Panc1 (cell line): ENCODE measurements at regions not wholly inside any gene's neighbourhood (a gene's known extent, or its start where the extent isn't known, plus 50 kb on each side); places are given as distances from the start of the nearest gene placed in this dataset.

Experiments
- ATAC-seq: fragments of 200-7000 bp; cut with Tn5 transposase; 2 replicates; pipeline ENCODE4 v1.9.1; 2020; ENCODE audit warnings: mild to moderate bottlenecking, moderate library complexity
- BruUV-seq: library from RNA; stranded (reverse); fragments of 400-500 nt; replicated peaks from 2 replicates; lab custom pipeline; 2021; lab: Mats Ljungman, UMichigan
- CTCF ChIA-PET: fragments of 300-600 bp; sonication (Branson Sonifier 250); formaldehyde crosslinking; loops from one replicate; lab custom pipeline; 2022; ENCODE audit warnings: antibody characterized with exemption; lab: Charles Lee
- POLR2A ChIA-PET: fragments of 300-600 bp; sonication (Branson Sonifier 250); formaldehyde crosslinking; loops from one replicate; lab custom pipeline; 2022; ENCODE audit warnings: antibody characterized with exemption; lab: Charles Lee
- DNase-seq: peaks from one replicate; pipeline ENCODE4 v3.0.0-alpha.2; 2010; ENCODE audit warnings: low read depth, low spot score
- H3K27ac ChIP-seq: 2 replicates; pipeline ENCODE4 v1.5.1; 2011; ENCODE audit warnings: mild to moderate bottlenecking, low read length, inconsistent platforms
- H3K27me3 ChIP-seq: fragments of 200-500 bp; sonication (Bioruptor generic); 2 replicates; pipeline ENCODE4 v1.6.0; 2014; ENCODE audit warnings: low read length, inconsistent platforms; ENCODE audit not compliant: control insufficient read depth, insufficient read depth
- H3K36me3 ChIP-seq: fragments of 200-500 bp; sonication (Bioruptor generic); 2 replicates; pipeline ENCODE4 v1.5.1; 2014; ENCODE audit warnings: inconsistent platforms, mild to moderate bottlenecking, low read length, moderate library complexity; ENCODE audit not compliant: control insufficient read depth, insufficient read depth
- H3K4me1 ChIP-seq: 2 replicates; pipeline ENCODE4 v1.5.1; 2011; ENCODE audit warnings: inconsistent platforms, mild to moderate bottlenecking, low read length, moderate library complexity; ENCODE audit not compliant: control insufficient read depth, insufficient read depth
- H3K4me3 ChIP-seq, 2 experiments: 2 replicates each; pipeline ENCODE4 v1.5.1; 2011 to 2012; ENCODE audit warnings: low read depth in 2 of 2, low read length in 2 of 2, mild to moderate bottlenecking in 2 of 2, inconsistent platforms in 1 of 2, moderate library complexity in 1 of 2
- H3K9me3 ChIP-seq: fragments of 200-500 bp; sonication (Bioruptor generic); 2 replicates; pipeline ENCODE4 v1.5.1; 2014; ENCODE audit warnings: low read depth, mild to moderate bottlenecking, inconsistent platforms, low read length, moderate library complexity; ENCODE audit not compliant: control insufficient read depth, insufficient read depth
- POLR2AphosphoS5 ChIP-seq: IDR thresholded peaks from 2 replicates; pipeline ENCODE4 v1.6.1; 2012; ENCODE audit warnings: mild to moderate bottlenecking, low read depth, low read length, moderate library complexity
- REST ChIP-seq, 2 experiments: IDR thresholded peaks; 2 replicates each; pipeline ENCODE4 v1.6.1; 2011 to 2012; ENCODE audit warnings: low read depth in 2 of 2, control low read depth in 1 of 2, low read length in 1 of 2, mild to moderate bottlenecking in 1 of 2, moderate library complexity in 1 of 2; ENCODE audit not compliant: insufficient read depth in 1 of 2
- SIN3A ChIP-seq: IDR thresholded peaks from 2 replicates; pipeline ENCODE4 v1.6.1; 2012; ENCODE audit warnings: low read depth, mild to moderate bottlenecking, low read length, moderate library complexity, borderline replicate concordance; ENCODE audit not compliant: insufficient read depth
- TCF7L2 ChIP-seq: IDR thresholded peaks from 2 replicates; pipeline ENCODE4 v1.6.1; 2011; ENCODE audit warnings: mild to moderate bottlenecking, low read depth, low read length, inconsistent platforms
- in situ Hi-C: cut with HindIII; loops from 2 replicates; pipeline ENCODE4 v1.10.0; 2016; ENCODE audit warnings: low sequenced_read_pairs, low pct_unique_long_range_greater_than_20kb
- intact Hi-C: fragments of 100-400 bp; cut with micrococcal nuclease; formaldehyde crosslinking; loops from one replicate; pipeline ENCODE4 v1.10.0; 2022; ENCODE audit not compliant: unreplicated experiment
- TF ChIP-seq, protein P1 (sequence below): fragments of 450-650 bp; IDR thresholded peaks from 2 replicates; pipeline ENCODE4 v1.5.1; 2017; ENCODE audit warnings: mild to moderate bottlenecking

DNA sequence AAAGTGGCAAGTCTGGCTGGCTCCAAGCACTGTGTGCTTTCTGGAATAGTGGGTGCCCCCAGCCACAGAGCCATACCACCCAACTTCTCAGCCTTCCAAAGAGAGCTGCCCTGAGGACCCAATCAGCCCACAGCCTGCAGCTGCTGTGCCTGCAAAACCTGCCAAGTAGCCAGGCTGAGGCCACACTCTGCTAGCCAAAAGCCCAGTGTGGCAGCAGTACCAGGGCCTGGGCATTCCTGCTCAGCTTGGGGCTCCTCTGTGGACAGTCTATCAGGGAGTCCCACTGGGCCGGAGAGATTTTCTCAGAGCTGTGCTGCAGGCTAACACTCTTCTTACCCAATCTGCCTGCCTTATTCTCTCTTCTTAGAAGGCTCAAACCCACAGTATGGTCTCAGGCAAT is 136.5 kb downstream of the TPRA1 start:
- ATAC-seq, result no peak
- in situ Hi-C loops, result no loop called here

GRCh38 chr3:127452321-127452821 is 138.2 kb downstream of the TPRA1 start:
- CTCF ChIA-PET, result interaction anchor here (0.6 kb wide), 2 partner anchors 60 to 748 kb away, joined by 3 to 4 read pairs; no protein-coding TSS in a partner anchor
- Histone ChIP-seq H3K27ac (no peak overlapping the region), H3K36me3 (no peaks in the 10 kb centered on the region), H3K27me3 (peaks cover 5% of the 10 kb centered on the region; the same call in 1 of the 2 replicates), H3K4me1 (peaks cover 11% of the 10 kb centered on the region), H3K4me3 (no peak overlapping the region), H3K9me3 (no peaks in the 10 kb centered on the region)
- no peak for DNase-seq
- no peak for ATAC-seq
- in situ Hi-C loops (no loop called here), intact Hi-C loops (loop anchor here (10.0 kb wide), 2 partner anchors 198 to 778 kb away; no protein-coding TSS in a partner anchor)
- POLR2A ChIA-PET, result interaction anchor here (0.6 kb wide), 1 partner anchor 1796 kb away, joined by 3 read pairs; no protein-coding TSS in a partner anchor
- TF ChIP-seq SIN3A (no peak), REST (IDR thresholded peaks at IDR 0.05; ENCODE audit: insufficient read depth in 1 of 2, low read depth in 2 of 2, low read length in 1 of 2) (no peak), POLR2AphosphoS5 (no peak), TCF7L2 (no peak)
- TF ChIP-seq, protein P1, sequence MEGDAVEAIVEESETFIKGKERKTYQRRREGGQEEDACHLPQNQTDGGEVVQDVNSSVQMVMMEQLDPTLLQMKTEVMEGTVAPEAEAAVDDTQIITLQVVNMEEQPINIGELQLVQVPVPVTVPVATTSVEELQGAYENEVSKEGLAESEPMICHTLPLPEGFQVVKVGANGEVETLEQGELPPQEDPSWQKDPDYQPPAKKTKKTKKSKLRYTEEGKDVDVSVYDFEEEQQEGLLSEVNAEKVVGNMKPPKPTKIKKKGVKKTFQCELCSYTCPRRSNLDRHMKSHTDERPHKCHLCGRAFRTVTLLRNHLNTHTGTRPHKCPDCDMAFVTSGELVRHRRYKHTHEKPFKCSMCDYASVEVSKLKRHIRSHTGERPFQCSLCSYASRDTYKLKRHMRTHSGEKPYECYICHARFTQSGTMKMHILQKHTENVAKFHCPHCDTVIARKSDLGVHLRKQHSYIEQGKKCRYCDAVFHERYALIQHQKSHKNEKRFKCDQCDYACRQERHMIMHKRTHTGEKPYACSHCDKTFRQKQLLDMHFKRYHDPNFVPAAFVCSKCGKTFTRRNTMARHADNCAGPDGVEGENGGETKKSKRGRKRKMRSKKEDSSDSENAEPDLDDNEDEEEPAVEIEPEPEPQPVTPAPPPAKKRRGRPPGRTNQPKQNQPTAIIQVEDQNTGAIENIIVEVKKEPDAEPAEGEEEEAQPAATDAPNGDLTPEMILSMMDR, result no peak
- no TSS peak for BruUV-seq

More for the DNA sequence above, 136.5 kb downstream of the TPRA1 start:
- no peak overlapping the region for H3K4me3 ChIP-seq
- DNase-seq, result no peak
- H3K27me3 ChIP-seq, result peaks cover 3% of the 10 kb centered on the region; the same call in 1 of the 2 replicates
- no peak overlapping the region for H3K27ac ChIP-seq
- ChIA-PET CTCF (interaction anchor here (0.7 kb wide), 1 partner anchor 200 kb away, joined by 4 read pairs; no protein-coding TSS in a partner anchor), POLR2A (no interaction called here)
- TF ChIP-seq POLR2AphosphoS5 (no peak), SIN3A (no peak), REST (IDR thresholded peaks at IDR 0.05; ENCODE audit: insufficient read depth in 1 of 2, low read depth in 2 of 2, low read length in 1 of 2) (no peak), TCF7L2 (no peak)
- TF ChIP-seq, protein P1, result no peak
- H3K9me3 ChIP-seq, result no peaks in the 10 kb centered on the region
- H3K4me1 ChIP-seq, result peaks cover 11% of the 10 kb centered on the region
- no peaks in the 10 kb centered on the region for H3K36me3 ChIP-seq
- intact Hi-C loops, result loop anchor here (10.0 kb wide), 2 partner anchors 199 to 779 kb away; no protein-coding TSS in a partner anchor
- no TSS peak for BruUV-seq
